Erythroblast (primary cell): ENCODE measurements at regions not wholly inside any gene's neighbourhood (a gene's known extent, or its start where the extent isn't known, plus 50 kb on each side); places are given as distances from the start of the nearest gene placed in this dataset.

ENCODE experiments used
- GATA1 ChIP-seq: IDR thresholded peaks from 2 replicates; pipeline ENCODE4 v1.6.1; 2011; ENCODE audit warnings: low read depth, mild to moderate bottlenecking, control low read depth, low read length, moderate library complexity
- POLR2A ChIP-seq: IDR thresholded peaks from 2 replicates; pipeline ENCODE4 v1.6.1; 2011; ENCODE audit warnings: mild to moderate bottlenecking, low read length

DNA sequence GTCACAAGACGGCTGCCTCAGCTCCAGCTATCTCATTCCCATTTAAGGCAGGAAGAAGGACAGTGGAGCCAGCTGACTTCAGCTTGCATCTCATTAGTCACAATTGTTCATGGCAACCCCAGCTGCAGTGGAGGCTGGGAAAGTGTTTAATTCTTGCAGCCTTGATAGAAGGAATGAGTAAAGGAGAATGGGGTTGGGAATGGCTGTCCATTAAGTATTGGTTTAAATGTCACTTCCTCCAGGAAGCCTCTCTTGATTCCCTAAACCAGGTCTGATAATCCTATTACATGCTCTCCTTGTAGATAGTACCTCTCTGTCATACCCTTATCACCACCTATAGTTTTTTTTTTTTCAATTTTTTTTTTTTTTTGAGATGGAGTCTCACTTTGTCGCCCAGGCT, 166.4 kb downstream of the TFAP2C start:
- TF ChIP-seq POLR2A (no peak), GATA1 (no peak)
